ENCODE measurements at regions not wholly inside any gene's neighbourhood (a gene's known extent, or its start where the extent isn't known, plus 50 kb on each side); places are given as distances from the start of the nearest gene placed in this dataset.

- TF ChIP-seq, protein P1, sequence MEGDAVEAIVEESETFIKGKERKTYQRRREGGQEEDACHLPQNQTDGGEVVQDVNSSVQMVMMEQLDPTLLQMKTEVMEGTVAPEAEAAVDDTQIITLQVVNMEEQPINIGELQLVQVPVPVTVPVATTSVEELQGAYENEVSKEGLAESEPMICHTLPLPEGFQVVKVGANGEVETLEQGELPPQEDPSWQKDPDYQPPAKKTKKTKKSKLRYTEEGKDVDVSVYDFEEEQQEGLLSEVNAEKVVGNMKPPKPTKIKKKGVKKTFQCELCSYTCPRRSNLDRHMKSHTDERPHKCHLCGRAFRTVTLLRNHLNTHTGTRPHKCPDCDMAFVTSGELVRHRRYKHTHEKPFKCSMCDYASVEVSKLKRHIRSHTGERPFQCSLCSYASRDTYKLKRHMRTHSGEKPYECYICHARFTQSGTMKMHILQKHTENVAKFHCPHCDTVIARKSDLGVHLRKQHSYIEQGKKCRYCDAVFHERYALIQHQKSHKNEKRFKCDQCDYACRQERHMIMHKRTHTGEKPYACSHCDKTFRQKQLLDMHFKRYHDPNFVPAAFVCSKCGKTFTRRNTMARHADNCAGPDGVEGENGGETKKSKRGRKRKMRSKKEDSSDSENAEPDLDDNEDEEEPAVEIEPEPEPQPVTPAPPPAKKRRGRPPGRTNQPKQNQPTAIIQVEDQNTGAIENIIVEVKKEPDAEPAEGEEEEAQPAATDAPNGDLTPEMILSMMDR (IDR thresholded peaks at IDR 0.05), result no peak
- no peak for TF ChIP-seq POLR2A (IDR thresholded peaks at IDR 0.05)
Measured at GRCh38 chr1:56423716-56424115, 155.6 kb downstream of the PLPP3 start.
